Adrenal gland (tissue), 5 donors: ENCODE measurements at regions not wholly inside any gene's neighbourhood (a gene's known extent, or its start where the extent isn't known, plus 50 kb on each side); places are given as distances from the start of the nearest gene placed in this dataset.

Experiments used
- POLR2A ChIP-seq, 2 donors: fragments of 450-650 bp; IDR thresholded peaks; one replicate each; pipeline ENCODE4 v1.6.1; 2017; ENCODE audit warnings: antibody characterized with exemption in 2 of 2, mild to moderate bottlenecking in 2 of 2, moderate library complexity in 1 of 2
- TF ChIP-seq, protein P1 (sequence below), 6 experiments: fragments of 450-650 bp in 4 of 6; fragments of 200-600 bp in 2 of 6; sonication (generic) in 1 of 6; IDR thresholded peaks; 1 replicate in 5 of 6; 2 replicates in 1 of 6; pipeline versions ENCODE4 v1.5.1 to v1.8.0; 2016 to 2021; ENCODE audit warnings: antibody characterized with exemption in 6 of 6, mild to moderate bottlenecking in 2 of 6, moderate library complexity in 1 of 6
- donor health status: DM: no; HTN: no; CAD: no.

DNA sequence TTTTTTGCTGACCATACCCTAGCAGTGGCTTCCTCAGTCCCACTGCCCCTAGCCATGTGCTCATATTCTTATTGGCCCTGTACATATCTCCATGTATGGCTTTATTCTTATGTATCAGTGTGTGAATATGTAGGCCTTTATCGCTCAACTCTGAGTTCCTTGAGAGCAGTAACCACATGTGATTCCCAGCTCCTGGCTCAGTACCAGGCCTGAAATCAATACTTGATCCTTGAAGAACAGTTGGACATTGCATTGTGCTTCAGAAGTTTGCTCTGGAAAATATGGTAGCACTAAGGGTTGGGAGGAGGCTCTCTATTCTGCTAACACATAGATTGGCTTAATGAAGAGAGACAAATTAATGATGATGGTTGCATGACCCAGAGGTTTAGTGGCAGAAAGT, 118.8 kb upstream of the FERMT1 start:
- TF ChIP-seq, protein P1, sequence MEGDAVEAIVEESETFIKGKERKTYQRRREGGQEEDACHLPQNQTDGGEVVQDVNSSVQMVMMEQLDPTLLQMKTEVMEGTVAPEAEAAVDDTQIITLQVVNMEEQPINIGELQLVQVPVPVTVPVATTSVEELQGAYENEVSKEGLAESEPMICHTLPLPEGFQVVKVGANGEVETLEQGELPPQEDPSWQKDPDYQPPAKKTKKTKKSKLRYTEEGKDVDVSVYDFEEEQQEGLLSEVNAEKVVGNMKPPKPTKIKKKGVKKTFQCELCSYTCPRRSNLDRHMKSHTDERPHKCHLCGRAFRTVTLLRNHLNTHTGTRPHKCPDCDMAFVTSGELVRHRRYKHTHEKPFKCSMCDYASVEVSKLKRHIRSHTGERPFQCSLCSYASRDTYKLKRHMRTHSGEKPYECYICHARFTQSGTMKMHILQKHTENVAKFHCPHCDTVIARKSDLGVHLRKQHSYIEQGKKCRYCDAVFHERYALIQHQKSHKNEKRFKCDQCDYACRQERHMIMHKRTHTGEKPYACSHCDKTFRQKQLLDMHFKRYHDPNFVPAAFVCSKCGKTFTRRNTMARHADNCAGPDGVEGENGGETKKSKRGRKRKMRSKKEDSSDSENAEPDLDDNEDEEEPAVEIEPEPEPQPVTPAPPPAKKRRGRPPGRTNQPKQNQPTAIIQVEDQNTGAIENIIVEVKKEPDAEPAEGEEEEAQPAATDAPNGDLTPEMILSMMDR (IDR thresholded peaks at IDR 0.05): no peak
- TF ChIP-seq POLR2A (IDR thresholded peaks at IDR 0.05): no peak
